HEK293 (cell line): ENCODE measurements at regions not wholly inside any gene's neighbourhood (a gene's known extent, or its start where the extent isn't known, plus 50 kb on each side); places are given as distances from the start of the nearest gene placed in this dataset.

ENCODE experiments used
- CTCF ChIA-PET: fragments of 350-600 bp; formaldehyde crosslinking; extraction: SDS; loops from one replicate; lab custom pipeline; 2021; ENCODE audit warnings: antibody characterized with exemption; lab: Yijun Ruan, JAX
- POLR2A ChIA-PET: fragments of 300-600 bp; formaldehyde crosslinking; extraction: SDS; loops from one replicate; lab custom pipeline; 2020; ENCODE audit warnings: antibody characterized with exemption, inconsistent platforms; lab: Yijun Ruan, JAX
- H3K27ac ChIP-seq: fragments of 200-500 bp; sonication (Bioruptor generic); 2 replicates; pipeline ENCODE4 v1.5.1; 2014; ENCODE audit warnings: low read depth, low read length, control low read depth, inconsistent platforms; ENCODE audit errors: extremely low read depth
- H3K36me3 ChIP-seq, 2 experiments: fragments of 200-500 bp in 1 of 2; sonication (Bioruptor generic) in 1 of 2; 1 replicate in 1 of 2; 2 replicates in 1 of 2; pipeline ENCODE4 v1.5.1; 2014 to 2017; ENCODE audit warnings: inconsistent platforms in 2 of 2, low read length in 2 of 2; ENCODE audit not compliant: control insufficient read depth in 2 of 2, insufficient read depth in 1 of 2
- H3K4me1 ChIP-seq: fragments of 200-500 bp; sonication (Bioruptor generic); 2 replicates; pipeline ENCODE4 v1.5.1; 2014; ENCODE audit warnings: mild to moderate bottlenecking, low read length, inconsistent platforms; ENCODE audit not compliant: control insufficient read depth, insufficient read depth
- H3K4me3 ChIP-seq: 2 replicates; pipeline ENCODE4 v1.5.1; 2011; ENCODE audit warnings: low read depth, mild to moderate bottlenecking, control low read depth, low read length, moderate library complexity
- H3K9me3 ChIP-seq: fragments of 200-500 bp; sonication (Bioruptor generic); 2 replicates; pipeline ENCODE4 v1.5.1; 2014; ENCODE audit warnings: low read depth, low read length, inconsistent platforms; ENCODE audit not compliant: control insufficient read depth, insufficient read depth
- FEZF1 ChIP-seq: fragments of 450-650 bp; formaldehyde crosslinking; IDR thresholded peaks from 2 replicates; pipeline ENCODE4 v1.5.1; 2016; ENCODE audit warnings: missing biosample characterization, missing genetic modification characterization
- GFI1B ChIP-seq: fragments of 450-650 bp; formaldehyde crosslinking; IDR thresholded peaks from 2 replicates; pipeline ENCODE4 v1.5.1; 2016; ENCODE audit warnings: missing biosample characterization, missing genetic modification characterization
- HOXC10 ChIP-seq: sonication (generic); formaldehyde crosslinking; IDR thresholded peaks from 2 replicates; pipeline ENCODE4 v1.8.1; 2023; ENCODE audit warnings: mild to moderate bottlenecking, missing genetic modification reagents
- HOXD13 ChIP-seq: sonication (generic); formaldehyde crosslinking; IDR thresholded peaks from 2 replicates; pipeline ENCODE4 v1.8.0; 2022; ENCODE audit warnings: missing genetic modification reagents, borderline replicate concordance
- IKZF3 ChIP-seq: fragments of 450-650 bp; IDR thresholded peaks from 2 replicates; pipeline ENCODE4 v1.5.0; 2018; ENCODE audit warnings: missing biosample characterization, mild to moderate bottlenecking, missing genetic modification characterization, moderate library complexity
- KLF1 ChIP-seq: fragments of 450-650 bp; formaldehyde crosslinking; IDR thresholded peaks from 2 replicates; pipeline ENCODE4 v1.5.1; 2016; ENCODE audit warnings: missing biosample characterization, missing genetic modification characterization
- SP2 ChIP-seq: fragments of 450-650 bp; formaldehyde crosslinking; IDR thresholded peaks from 2 replicates; pipeline ENCODE4 v1.5.1; 2016; ENCODE audit warnings: missing biosample characterization, missing genetic modification characterization
- ZBTB17 ChIP-seq: fragments of 450-650 bp; formaldehyde crosslinking; IDR thresholded peaks from 2 replicates; pipeline ENCODE4 v1.5.1; 2016; ENCODE audit warnings: missing biosample characterization, missing genetic modification characterization
- ZBTB20 ChIP-seq: fragments of 450-650 bp; formaldehyde crosslinking; IDR thresholded peaks from 2 replicates; pipeline ENCODE4 v1.5.1; 2016; ENCODE audit warnings: missing biosample characterization, missing genetic modification characterization
- ZBTB48 ChIP-seq: fragments of 450-650 bp; formaldehyde crosslinking; IDR thresholded peaks from 2 replicates; pipeline ENCODE4 v1.5.1; 2016; ENCODE audit warnings: missing biosample characterization, missing genetic modification characterization
- ZEB2 ChIP-seq: fragments of 450-650 bp; formaldehyde crosslinking; IDR thresholded peaks from 2 replicates; pipeline ENCODE4 v1.5.1; 2016; ENCODE audit warnings: missing biosample characterization, missing genetic modification characterization
- ZFP37 ChIP-seq: fragments of 450-650 bp; formaldehyde crosslinking; IDR thresholded peaks from 2 replicates; pipeline ENCODE4 v1.5.1; 2016; ENCODE audit warnings: missing biosample characterization, missing genetic modification characterization
- ZNF133 ChIP-seq: fragments of 450-650 bp; formaldehyde crosslinking; IDR thresholded peaks from 2 replicates; pipeline ENCODE4 v1.5.1; 2016; ENCODE audit warnings: missing biosample characterization, missing genetic modification characterization
- ZNF138 ChIP-seq: fragments of 450-650 bp; formaldehyde crosslinking; IDR thresholded peaks from 2 replicates; pipeline ENCODE4 v1.5.1; 2016; ENCODE audit warnings: missing biosample characterization, missing genetic modification characterization, borderline replicate concordance
- ZNF24 ChIP-seq: fragments of 450-650 bp; formaldehyde crosslinking; IDR thresholded peaks from 2 replicates; pipeline ENCODE4 v1.5.1; 2016; ENCODE audit warnings: missing biosample characterization, missing genetic modification characterization
- ZNF266 ChIP-seq: fragments of 450-650 bp; formaldehyde crosslinking; IDR thresholded peaks from 2 replicates; pipeline ENCODE4 v1.5.1; 2016; ENCODE audit warnings: missing biosample characterization, missing genetic modification characterization, low read depth
- ZNF324 ChIP-seq: fragments of 450-650 bp; formaldehyde crosslinking; IDR thresholded peaks from 2 replicates; pipeline ENCODE4 v1.5.1; 2016; ENCODE audit warnings: missing biosample characterization, missing genetic modification characterization
- ZNF341 ChIP-seq: fragments of 450-650 bp; formaldehyde crosslinking; IDR thresholded peaks from 2 replicates; pipeline ENCODE4; 2016; ENCODE audit warnings: low read depth, missing biosample characterization, missing genetic modification characterization
- ZNF404 ChIP-seq: fragments of 450-650 bp; formaldehyde crosslinking; IDR thresholded peaks from 2 replicates; pipeline ENCODE4 v1.5.1; 2017; ENCODE audit warnings: missing biosample characterization, missing genetic modification characterization
- ZNF514 ChIP-seq: fragments of 450-650 bp; formaldehyde crosslinking; IDR thresholded peaks from 2 replicates; pipeline ENCODE4 v1.5.1; 2016; ENCODE audit warnings: missing biosample characterization, missing genetic modification characterization
- ZNF521 ChIP-seq: fragments of 450-650 bp; formaldehyde crosslinking; IDR thresholded peaks from 2 replicates; pipeline ENCODE4 v1.5.1; 2017; ENCODE audit warnings: missing biosample characterization, mild to moderate bottlenecking, missing genetic modification characterization
- ZNF560 ChIP-seq: fragments of 450-650 bp; formaldehyde crosslinking; IDR thresholded peaks from 2 replicates; pipeline ENCODE4 v1.5.1; 2017; ENCODE audit warnings: missing biosample characterization, missing genetic modification characterization, borderline replicate concordance
- ZNF561 ChIP-seq: fragments of 450-650 bp; IDR thresholded peaks from 2 replicates; pipeline ENCODE4 v1.5.1; 2018; ENCODE audit warnings: missing biosample characterization, missing genetic modification characterization, borderline replicate concordance
- ZNF596 ChIP-seq: fragments of 450-650 bp; IDR thresholded peaks from 2 replicates; pipeline ENCODE4 v1.5.0; 2018; ENCODE audit warnings: missing biosample characterization, mild to moderate bottlenecking, missing genetic modification characterization, moderate library complexity
- ZNF610 ChIP-seq: fragments of 450-650 bp; formaldehyde crosslinking; IDR thresholded peaks from 2 replicates; pipeline ENCODE4 v1.5.1; 2016; ENCODE audit warnings: missing biosample characterization, missing genetic modification characterization, borderline replicate concordance
- ZNF621 ChIP-seq: fragments of 450-650 bp; formaldehyde crosslinking; IDR thresholded peaks from 2 replicates; pipeline ENCODE4 v1.5.1; 2017; ENCODE audit warnings: missing biosample characterization, missing genetic modification characterization
- ZNF660 ChIP-seq: fragments of 450-650 bp; IDR thresholded peaks from 2 replicates; pipeline ENCODE4 v1.5.1; 2018; ENCODE audit warnings: missing biosample characterization, mild to moderate bottlenecking, missing genetic modification characterization
- ZSCAN16 ChIP-seq: fragments of 450-650 bp; formaldehyde crosslinking; IDR thresholded peaks from 2 replicates; pipeline ENCODE4 v1.5.1; 2016; ENCODE audit warnings: missing biosample characterization, missing genetic modification characterization
- TF ChIP-seq, protein P1 (sequence below): fragments of 450-650 bp; formaldehyde crosslinking; IDR thresholded peaks from 2 replicates; pipeline ENCODE4; 2016; ENCODE audit warnings: missing biosample characterization, missing genetic modification characterization
- TF ChIP-seq, protein P2 (sequence below): fragments of 450-650 bp; formaldehyde crosslinking; IDR thresholded peaks from 2 replicates; pipeline ENCODE4 v1.5.1; 2016; ENCODE audit warnings: missing biosample characterization, missing genetic modification characterization

DNA sequence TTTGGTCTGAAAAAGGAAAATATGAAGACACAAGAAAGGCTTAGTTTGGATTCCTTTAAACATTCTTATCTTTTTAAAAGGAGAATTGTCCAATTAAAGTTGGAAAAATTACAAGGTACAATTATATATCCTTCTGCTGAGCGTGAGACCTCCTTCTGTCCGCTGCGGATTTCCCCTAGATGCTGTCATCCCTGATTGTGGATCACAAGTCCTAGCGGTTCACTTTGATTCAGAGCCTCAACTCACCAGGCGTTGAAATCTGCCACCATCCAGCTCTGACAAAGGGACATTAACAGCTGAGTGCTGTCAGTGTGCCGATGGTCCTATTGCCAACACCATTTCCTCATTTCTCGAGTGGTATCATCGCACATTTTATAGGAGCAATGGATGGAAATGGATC, 73.1 kb upstream of the PTER start:
- CTCF ChIA-PET: no interaction called here
- H3K36me3 ChIP-seq: no peaks in the 10 kb centered on the region
- no peak overlapping the region for H3K4me3 ChIP-seq
- no peak overlapping the region for H3K27ac ChIP-seq
- POLR2A ChIA-PET: no interaction called here
- TF ChIP-seq ZNF266 (tag by site-specific recombination): no peak
- TF ChIP-seq ZNF24 (tag by site-specific recombination): no peak
- no peak for TF ChIP-seq ZSCAN16 (tag by site-specific recombination)
- TF ChIP-seq IKZF3 (tag by site-specific recombination): no peak
- TF ChIP-seq, protein P1, sequence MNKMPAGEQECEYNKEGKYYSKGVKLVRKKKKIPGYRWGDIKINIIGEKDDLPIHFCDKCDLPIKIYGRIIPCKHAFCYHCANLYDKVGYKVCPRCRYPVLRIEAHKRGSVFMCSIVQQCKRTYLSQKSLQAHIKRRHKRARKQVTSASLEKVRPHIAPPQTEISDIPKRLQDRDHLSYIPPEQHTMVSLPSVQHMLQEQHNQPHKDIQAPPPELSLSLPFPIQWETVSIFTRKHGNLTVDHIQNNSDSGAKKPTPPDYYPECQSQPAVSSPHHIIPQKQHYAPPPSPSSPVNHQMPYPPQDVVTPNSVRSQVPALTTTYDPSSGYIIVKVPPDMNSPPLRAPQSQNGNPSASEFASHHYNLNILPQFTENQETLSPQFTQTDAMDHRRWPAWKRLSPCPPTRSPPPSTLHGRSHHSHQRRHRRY (tag by site-specific recombination): no peak
- no peak for TF ChIP-seq ZNF324 (tag by site-specific recombination)
- TF ChIP-seq ZBTB17 (tag by site-specific recombination): no peak
- no peak for TF ChIP-seq SP2
- no peak for TF ChIP-seq HOXD13 (CRISPR knock-in tag)
- no peak for TF ChIP-seq ZNF341
- TF ChIP-seq GFI1B (tag by site-specific recombination): no peak
- TF ChIP-seq ZNF560 (tag by site-specific recombination): no peak
- no peak for TF ChIP-seq ZNF521 (tag by site-specific recombination)
- TF ChIP-seq FEZF1 (tag by site-specific recombination): no peak
- no peak for TF ChIP-seq ZFP37 (tag by site-specific recombination)
- TF ChIP-seq ZBTB48 (tag by site-specific recombination): no peak
- H3K9me3 ChIP-seq: no peaks in the 10 kb centered on the region
- H3K4me1 ChIP-seq: no peaks in the 10 kb centered on the region

DNA sequence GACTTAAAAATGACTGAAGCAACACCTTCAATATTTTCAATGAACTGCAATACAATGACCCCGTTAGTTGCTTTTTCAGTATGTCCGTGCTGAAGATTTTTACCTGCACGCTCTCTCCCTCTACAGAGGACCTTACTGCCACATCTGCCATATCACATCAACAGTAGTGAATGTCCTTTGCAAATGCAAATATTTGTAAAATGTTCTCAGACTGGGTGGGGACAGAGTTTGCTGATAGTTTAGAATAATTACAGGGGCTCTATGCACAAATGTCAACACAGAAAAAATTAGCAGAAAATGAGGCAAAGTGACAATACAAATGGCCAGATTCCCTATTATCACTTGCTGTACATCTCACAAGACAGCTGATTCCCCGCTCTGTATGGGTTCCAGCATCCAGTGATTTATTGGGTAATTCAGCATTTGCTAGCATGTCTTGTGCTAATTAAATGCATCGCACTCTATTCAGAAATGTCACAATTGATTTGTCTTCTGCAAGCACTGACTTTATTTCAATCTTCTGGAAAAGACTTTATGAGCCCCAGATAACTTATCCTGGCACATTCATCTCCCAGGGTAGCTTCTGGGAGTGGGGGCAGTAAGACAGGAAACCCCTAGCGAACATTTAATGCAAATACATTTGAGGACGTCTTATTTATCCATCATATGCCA, 69.1 kb upstream of the PTER start:
- no peak overlapping the region for H3K27ac ChIP-seq
- no peak overlapping the region for H3K4me3 ChIP-seq
- H3K9me3 ChIP-seq: no peaks in the 10 kb centered on the region
- no peaks in the 10 kb centered on the region for H3K4me1 ChIP-seq
- no peak for TF ChIP-seq ZNF404 (tag by site-specific recombination)
- no peak for TF ChIP-seq ZFP37 (tag by site-specific recombination)
- TF ChIP-seq ZNF561: no peak
- no peak for TF ChIP-seq HOXC10
- TF ChIP-seq, protein P2, sequence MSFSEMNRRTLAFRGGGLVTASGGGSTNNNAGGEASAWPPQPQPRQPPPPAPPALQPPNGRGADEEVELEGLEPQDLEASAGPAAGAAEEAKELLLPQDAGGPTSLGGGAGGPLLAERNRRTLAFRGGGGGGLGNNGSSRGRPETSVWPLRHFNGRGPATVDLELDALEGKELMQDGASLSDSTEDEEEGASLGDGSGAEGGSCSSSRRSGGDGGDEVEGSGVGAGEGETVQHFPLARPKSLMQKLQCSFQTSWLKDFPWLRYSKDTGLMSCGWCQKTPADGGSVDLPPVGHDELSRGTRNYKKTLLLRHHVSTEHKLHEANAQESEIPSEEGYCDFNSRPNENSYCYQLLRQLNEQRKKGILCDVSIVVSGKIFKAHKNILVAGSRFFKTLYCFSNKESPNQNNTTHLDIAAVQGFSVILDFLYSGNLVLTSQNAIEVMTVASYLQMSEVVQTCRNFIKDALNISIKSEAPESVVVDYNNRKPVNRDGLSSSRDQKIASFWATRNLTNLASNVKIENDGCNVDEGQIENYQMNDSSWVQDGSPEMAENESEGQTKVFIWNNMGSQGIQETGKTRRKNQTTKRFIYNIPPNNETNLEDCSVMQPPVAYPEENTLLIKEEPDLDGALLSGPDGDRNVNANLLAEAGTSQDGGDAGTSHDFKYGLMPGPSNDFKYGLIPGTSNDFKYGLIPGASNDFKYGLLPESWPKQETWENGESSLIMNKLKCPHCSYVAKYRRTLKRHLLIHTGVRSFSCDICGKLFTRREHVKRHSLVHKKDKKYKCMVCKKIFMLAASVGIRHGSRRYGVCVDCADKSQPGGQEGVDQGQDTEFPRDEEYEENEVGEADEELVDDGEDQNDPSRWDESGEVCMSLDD (tag by site-specific recombination): no peak
- no peak for TF ChIP-seq ZNF621 (tag by site-specific recombination)
- TF ChIP-seq ZNF133 (tag by site-specific recombination): no peak
- TF ChIP-seq ZBTB20: no peak
- TF ChIP-seq ZNF596 (tag by site-specific recombination): no peak
- TF ChIP-seq ZNF138 (tag by site-specific recombination): no peak
- no peak for TF ChIP-seq ZEB2 (tag by site-specific recombination)
- TF ChIP-seq ZNF610 (tag by site-specific recombination): no peak
- TF ChIP-seq ZNF514 (tag by site-specific recombination): no peak
- no peak for TF ChIP-seq KLF1 (tag by site-specific recombination)
- no peak for TF ChIP-seq ZNF660 (tag by site-specific recombination)
- no peaks in the 10 kb centered on the region for H3K36me3 ChIP-seq
- ChIA-PET CTCF (no interaction called here), POLR2A (no interaction called here)
